ENCODE measurements at regions not wholly inside any gene's neighbourhood (a gene's known extent, or its start where the extent isn't known, plus 50 kb on each side); places are given as distances from the start of the nearest gene placed in this dataset.

- Histone ChIP-seq H3K79me2 (ENCODE audit: low read length) (no peaks in the 10 kb centered on the region), H3K27ac (ENCODE audit: low read length) (no peak overlapping the region), H3K9me2 (replicated peaks; ENCODE audit: insufficient read depth, low read length) (no peaks in the 10 kb centered on the region), H3K9me3 (replicated peaks; ENCODE audit: insufficient read depth, low read length) (no peaks in the 10 kb centered on the region), H3K4me1 (ENCODE audit: low read length) (no peaks in the 10 kb centered on the region), H3K9ac (ENCODE audit: low read length) (no peak overlapping the region), H3K4me3 (ENCODE audit: low read length) (no peak overlapping the region), H2AFZ (ENCODE audit: low read length) (no peak overlapping the region), H3K27me3 (replicated peaks; ENCODE audit: insufficient read depth, low read length) (no peaks in the 10 kb centered on the region), H3K36me3 (replicated peaks; ENCODE audit: insufficient read depth, low read length) (no peaks in the 10 kb centered on the region), H4K20me1 (ENCODE audit: insufficient read depth, low read length) (no peaks in the 10 kb centered on the region), H3K4me2 (ENCODE audit: low read depth, low read length) (no peak overlapping the region), H3F3A (ENCODE audit: insufficient read depth, low read length) (no peaks in the 10 kb centered on the region)
- no peak for DNase-seq
- TF ChIP-seq EZH2 (optimal IDR thresholded peaks at IDR 0.05; ENCODE audit: low read depth, low read length) (no peak), EZH2phosphoT487 (IDR thresholded peaks at IDR 0.05; ENCODE audit: low read length) (no peak), CTCF (IDR thresholded peaks at IDR 0.05; ENCODE audit: low read length) (no peak)
Observed at GRCh38 chr7:83849131-83849530, 200.2 kb upstream of the SEMA3E start.

- no peaks in the 10 kb centered on the region for H3K79me2 ChIP-seq (ENCODE audit: low read length)
- no peaks in the 10 kb centered on the region for H3K27me3 ChIP-seq (replicated peaks; ENCODE audit: insufficient read depth, low read length)
- no peaks in the 10 kb centered on the region for H3K9me3 ChIP-seq (replicated peaks; ENCODE audit: insufficient read depth, low read length)
- no peak for DNase-seq
- no peaks in the 10 kb centered on the region for H4K20me1 ChIP-seq (ENCODE audit: insufficient read depth, low read length)
- no peak overlapping the region for H3K27ac ChIP-seq (ENCODE audit: low read length)
- H2AFZ ChIP-seq (ENCODE audit: low read length): no peak overlapping the region
- H3K9ac ChIP-seq (ENCODE audit: low read length): no peak overlapping the region
- no peaks in the 10 kb centered on the region for H3F3A ChIP-seq (ENCODE audit: insufficient read depth, low read length)
- no peaks in the 10 kb centered on the region for H3K4me1 ChIP-seq (ENCODE audit: low read length)
- no peak for TF ChIP-seq EZH2phosphoT487 (IDR thresholded peaks at IDR 0.05; ENCODE audit: low read length)
- TF ChIP-seq CTCF (IDR thresholded peaks at IDR 0.05; ENCODE audit: low read length): no peak
- TF ChIP-seq EZH2 (optimal IDR thresholded peaks at IDR 0.05; ENCODE audit: low read depth, low read length): no peak
- H3K36me3 ChIP-seq (replicated peaks; ENCODE audit: insufficient read depth, low read length): no peaks in the 10 kb centered on the region
- no peak overlapping the region for H3K4me2 ChIP-seq (ENCODE audit: low read depth, low read length)
- H3K9me2 ChIP-seq (replicated peaks; ENCODE audit: insufficient read depth, low read length): no peaks in the 10 kb centered on the region
- no peak overlapping the region for H3K4me3 ChIP-seq (ENCODE audit: low read length)
Observed at GRCh38 chr7:83842894-83843293, 194.0 kb upstream of the SEMA3E start.

DNA sequence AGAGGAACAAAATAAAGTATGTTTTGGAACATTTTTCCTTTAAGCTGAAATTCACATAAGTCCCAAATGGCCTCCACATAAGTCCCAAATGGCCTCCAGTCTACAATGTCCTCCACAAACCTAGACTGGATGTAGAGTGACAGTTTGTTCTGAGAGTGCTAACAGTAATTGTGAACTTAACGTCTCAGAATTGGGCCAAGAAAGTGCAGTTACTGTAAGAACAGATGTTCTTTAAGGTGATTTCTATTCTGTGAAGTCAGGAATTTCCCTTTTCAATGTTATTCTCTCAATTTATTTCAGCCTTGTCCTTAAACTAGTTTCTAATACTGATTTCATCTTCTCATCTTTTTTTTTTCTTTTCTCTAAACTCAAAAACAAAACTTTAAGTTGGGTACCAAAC lies 188.7 kb upstream of the SEMA3E start:
- Histone ChIP-seq H2AFZ (ENCODE audit: low read length) (no peak overlapping the region), H3K4me3 (ENCODE audit: low read length) (no peak overlapping the region), H3K4me1 (ENCODE audit: low read length) (0 out of 2 replicates have a peak, but pooled peaks cover 5% of the 10 kb centered on the region), H3K4me2 (ENCODE audit: low read depth, low read length) (no peak overlapping the region), H3F3A (ENCODE audit: insufficient read depth, low read length) (no peaks in the 10 kb centered on the region), H4K20me1 (ENCODE audit: insufficient read depth, low read length) (no peaks in the 10 kb centered on the region), H3K36me3 (replicated peaks; ENCODE audit: insufficient read depth, low read length) (no peaks in the 10 kb centered on the region), H3K27ac (ENCODE audit: low read length) (no peak overlapping the region), H3K9me3 (replicated peaks; ENCODE audit: insufficient read depth, low read length) (no peaks in the 10 kb centered on the region), H3K27me3 (replicated peaks; ENCODE audit: insufficient read depth, low read length) (no peaks in the 10 kb centered on the region), H3K79me2 (ENCODE audit: low read length) (no peaks in the 10 kb centered on the region), H3K9ac (ENCODE audit: low read length) (no peak overlapping the region), H3K9me2 (replicated peaks; ENCODE audit: insufficient read depth, low read length) (no peaks in the 10 kb centered on the region)
- no peak for DNase-seq
- TF ChIP-seq EZH2 (optimal IDR thresholded peaks at IDR 0.05; ENCODE audit: low read depth, low read length) (no peak), CTCF (IDR thresholded peaks at IDR 0.05; ENCODE audit: low read length) (no peak), EZH2phosphoT487 (IDR thresholded peaks at IDR 0.05; ENCODE audit: low read length) (no peak)

Measured in MM.1S (cell line).